PFSK-1 (cell line): ENCODE measurements at regions not wholly inside any gene's neighbourhood (a gene's known extent, or its start where the extent isn't known, plus 50 kb on each side); places are given as distances from the start of the nearest gene placed in this dataset.

Source experiments
- FOXP2 ChIP-seq: optimal IDR thresholded peaks from 2 replicates; pipeline ENCODE3; 2011; ENCODE audit warnings: borderline replicate concordance, control low read depth, inconsistent platforms; ENCODE audit not compliant: insufficient read depth; ENCODE audit errors: extremely low read length, extremely low read depth
- POLR2AphosphoS5 ChIP-seq: IDR thresholded peaks from 2 replicates; pipeline ENCODE4 v1.6.1; 2012; ENCODE audit warnings: low read depth, mild to moderate bottlenecking, control low read depth, low read length, moderate library complexity
- SIN3A ChIP-seq: IDR thresholded peaks from 2 replicates; pipeline ENCODE4 v1.6.1; 2012; ENCODE audit warnings: mild to moderate bottlenecking, low read length, moderate library complexity, borderline replicate concordance; ENCODE audit not compliant: insufficient read depth
- TAF1 ChIP-seq: IDR thresholded peaks from 2 replicates; pipeline ENCODE4 v1.6.1; 2012; ENCODE audit warnings: low read length, control low read depth, borderline replicate concordance; ENCODE audit not compliant: insufficient read depth
- TF ChIP-seq, protein P1 (sequence below), 2 experiments: IDR thresholded peaks; 2 replicates each; pipeline versions ENCODE4 v1.6.1 to v1.8.0; 2011 to 2012; ENCODE audit warnings: low read depth in 2 of 2, low read length in 2 of 2, control low read depth in 1 of 2, inconsistent platforms in 1 of 2, mild to moderate bottlenecking in 1 of 2, moderate library complexity in 1 of 2; ENCODE audit not compliant: insufficient read depth in 1 of 2

DNA sequence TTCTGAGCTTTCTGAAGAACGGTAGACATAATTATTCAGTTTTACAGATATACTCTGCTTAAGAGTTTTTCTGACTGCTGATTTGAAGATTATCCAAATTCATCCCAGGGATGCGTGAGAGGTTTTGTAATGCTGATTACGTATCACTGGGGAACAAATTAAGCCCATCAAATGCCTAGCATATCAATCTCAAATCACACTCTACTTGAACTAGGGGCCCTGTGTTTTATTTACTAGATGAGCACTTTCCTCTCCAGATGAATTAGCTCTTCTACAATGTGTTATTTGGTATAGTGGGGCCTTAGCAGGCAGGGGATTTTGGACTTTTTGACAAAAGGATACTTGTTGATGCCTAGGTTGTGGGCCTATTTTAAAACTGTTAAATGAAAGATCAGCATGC is 177.9 kb downstream of the JRKL start:
- TF ChIP-seq SIN3A (no peak), FOXP2 (no peak), POLR2AphosphoS5 (no peak), TAF1 (no peak)
- TF ChIP-seq, protein P1, sequence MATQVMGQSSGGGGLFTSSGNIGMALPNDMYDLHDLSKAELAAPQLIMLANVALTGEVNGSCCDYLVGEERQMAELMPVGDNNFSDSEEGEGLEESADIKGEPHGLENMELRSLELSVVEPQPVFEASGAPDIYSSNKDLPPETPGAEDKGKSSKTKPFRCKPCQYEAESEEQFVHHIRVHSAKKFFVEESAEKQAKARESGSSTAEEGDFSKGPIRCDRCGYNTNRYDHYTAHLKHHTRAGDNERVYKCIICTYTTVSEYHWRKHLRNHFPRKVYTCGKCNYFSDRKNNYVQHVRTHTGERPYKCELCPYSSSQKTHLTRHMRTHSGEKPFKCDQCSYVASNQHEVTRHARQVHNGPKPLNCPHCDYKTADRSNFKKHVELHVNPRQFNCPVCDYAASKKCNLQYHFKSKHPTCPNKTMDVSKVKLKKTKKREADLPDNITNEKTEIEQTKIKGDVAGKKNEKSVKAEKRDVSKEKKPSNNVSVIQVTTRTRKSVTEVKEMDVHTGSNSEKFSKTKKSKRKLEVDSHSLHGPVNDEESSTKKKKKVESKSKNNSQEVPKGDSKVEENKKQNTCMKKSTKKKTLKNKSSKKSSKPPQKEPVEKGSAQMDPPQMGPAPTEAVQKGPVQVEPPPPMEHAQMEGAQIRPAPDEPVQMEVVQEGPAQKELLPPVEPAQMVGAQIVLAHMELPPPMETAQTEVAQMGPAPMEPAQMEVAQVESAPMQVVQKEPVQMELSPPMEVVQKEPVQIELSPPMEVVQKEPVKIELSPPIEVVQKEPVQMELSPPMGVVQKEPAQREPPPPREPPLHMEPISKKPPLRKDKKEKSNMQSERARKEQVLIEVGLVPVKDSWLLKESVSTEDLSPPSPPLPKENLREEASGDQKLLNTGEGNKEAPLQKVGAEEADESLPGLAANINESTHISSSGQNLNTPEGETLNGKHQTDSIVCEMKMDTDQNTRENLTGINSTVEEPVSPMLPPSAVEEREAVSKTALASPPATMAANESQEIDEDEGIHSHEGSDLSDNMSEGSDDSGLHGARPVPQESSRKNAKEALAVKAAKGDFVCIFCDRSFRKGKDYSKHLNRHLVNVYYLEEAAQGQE (IDR thresholded peaks at IDR 0.05; ENCODE audit: insufficient read depth in 1 of 2, low read depth in 2 of 2, low read length in 2 of 2): no peak

DNA sequence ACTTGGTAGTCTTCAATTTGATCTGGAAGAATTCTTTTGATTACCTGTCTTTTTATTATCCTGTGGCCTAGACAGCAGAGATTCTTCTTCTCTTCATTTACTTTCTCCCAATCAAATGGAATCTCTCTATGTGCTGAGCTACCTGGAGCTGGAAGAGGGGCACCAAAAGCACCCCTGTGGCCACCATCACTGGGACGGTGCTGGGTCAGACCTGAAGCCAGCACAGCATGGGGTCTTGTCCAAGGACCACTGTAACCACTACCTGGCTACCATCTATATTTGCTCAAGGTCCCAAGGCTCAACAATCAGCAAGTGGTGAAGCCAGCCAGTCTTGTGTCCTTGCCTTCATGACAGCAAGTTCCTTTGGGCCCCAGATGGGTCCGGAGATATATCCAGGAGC is 186.6 kb downstream of the JRKL start:
- TF ChIP-seq, protein P1 (IDR thresholded peaks at IDR 0.05; ENCODE audit: insufficient read depth in 1 of 2, low read depth in 2 of 2, low read length in 2 of 2): no peak
- TF ChIP-seq SIN3A: no peak
- no peak for TF ChIP-seq POLR2AphosphoS5
- no peak for TF ChIP-seq FOXP2
- no peak for TF ChIP-seq TAF1

DNA sequence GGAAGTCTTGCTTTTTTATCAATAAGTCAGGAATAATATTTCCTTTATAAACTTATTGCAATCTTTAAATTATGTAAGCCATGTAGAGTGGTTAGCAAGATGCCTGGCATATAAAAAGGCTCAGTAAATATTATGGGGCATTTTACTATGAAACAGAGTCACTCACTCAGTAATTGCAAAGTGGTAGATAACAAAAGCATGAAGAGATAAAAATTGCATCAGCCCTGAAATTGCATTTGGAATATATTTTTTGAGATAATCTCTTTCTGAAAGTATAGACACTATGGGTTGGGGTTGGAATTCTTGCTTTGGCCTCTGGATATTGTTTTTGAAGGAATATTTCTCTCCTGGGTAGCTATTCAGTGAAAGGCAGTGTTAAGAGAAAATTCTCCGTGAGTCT is 188.6 kb downstream of the JRKL start:
- TF ChIP-seq, protein P1 (IDR thresholded peaks at IDR 0.05; ENCODE audit: insufficient read depth in 1 of 2, low read depth in 2 of 2, low read length in 2 of 2): no peak
- TF ChIP-seq TAF1 (no peak), FOXP2 (no peak), SIN3A (no peak), POLR2AphosphoS5 (no peak)

DNA sequence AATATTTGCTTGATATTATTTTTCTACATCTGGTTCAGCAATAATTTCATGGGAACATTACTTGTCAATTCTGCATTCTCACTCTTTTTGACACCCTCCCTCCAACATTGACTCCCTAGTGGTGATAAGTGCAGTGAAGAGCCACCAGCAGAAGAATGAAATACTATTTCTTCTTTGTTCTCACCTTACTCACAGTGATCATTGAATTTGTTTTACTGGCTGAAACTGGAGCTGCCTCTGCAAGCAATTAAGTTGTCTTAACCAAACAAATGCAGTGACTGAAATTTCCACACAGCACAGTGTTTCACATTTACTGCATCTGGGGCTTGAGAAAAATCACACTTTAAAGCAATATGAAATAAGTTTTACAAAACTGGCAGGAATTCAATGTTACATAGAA is 189.8 kb downstream of the JRKL start:
- TF ChIP-seq POLR2AphosphoS5: no peak
- TF ChIP-seq, protein P1 (IDR thresholded peaks at IDR 0.05; ENCODE audit: insufficient read depth in 1 of 2, low read depth in 2 of 2, low read length in 2 of 2): no peak
- TF ChIP-seq SIN3A: no peak
- no peak for TF ChIP-seq FOXP2
- no peak for TF ChIP-seq TAF1
